Caco-2 (cell line): ENCODE measurements at regions not wholly inside any gene's neighbourhood (a gene's known extent, or its start where the extent isn't known, plus 50 kb on each side); places are given as distances from the start of the nearest gene placed in this dataset.

ENCODE experiments used
- BruUV-seq: library from RNA; stranded (reverse); fragments of 400-500 nt; replicated peaks from 2 replicates; lab custom pipeline; 2021; lab: Mats Ljungman, UMichigan
- CTCF ChIA-PET: fragments of 300-600 bp; sonication (Branson Sonifier 250); formaldehyde crosslinking; loops from one replicate; lab custom pipeline; 2022; ENCODE audit warnings: antibody characterized with exemption; lab: Charles Lee
- POLR2A ChIA-PET: fragments of 300-600 bp; sonication (Branson Sonifier 250); formaldehyde crosslinking; loops from one replicate; lab custom pipeline; 2022; ENCODE audit warnings: antibody characterized with exemption; lab: Charles Lee
- DNase-seq, 2 experiments: peaks; one replicate each; pipeline versions ENCODE4 v3.0.0 to v3.0.0-alpha.2; 2020 to 2022
- H3K27me3 ChIP-seq: replicated peaks from 2 replicates; pipeline ENCODE4 v1.6.0; 2011; ENCODE audit warnings: low read length; ENCODE audit not compliant: control insufficient read depth, insufficient read depth
- H3K36me3 ChIP-seq: 2 replicates; pipeline ENCODE4 v1.5.1; 2011; ENCODE audit warnings: low read length; ENCODE audit not compliant: control insufficient read depth, insufficient read depth
- H3K4me1 ChIP-seq: fragments of 250-450 bp; sonication (Bioruptor Pico); 2 replicates; pipeline ENCODE4 v1.5.1; 2020; ENCODE audit warnings: mild to moderate bottlenecking
- H3K4me3 ChIP-seq: 2 replicates; pipeline ENCODE4 v1.5.1; 2011; ENCODE audit warnings: low read depth, mild to moderate bottlenecking, control low read depth, low read length
- H3K9me3 ChIP-seq: fragments of 250-450 bp; sonication (Bioruptor Pico); 2 replicates; pipeline ENCODE4 v1.5.1; 2020; ENCODE audit warnings: mild to moderate bottlenecking, moderate library complexity
- H3K27ac Mint-ChIP-seq: one replicate; pipeline ENCODE4 v1.8.0; 2022; ENCODE audit warnings: mixed read lengths; ENCODE audit not compliant: unreplicated experiment
- H3K27me3 Mint-ChIP-seq: one replicate; pipeline ENCODE4 v1.8.0; 2022; ENCODE audit warnings: mixed read lengths; ENCODE audit not compliant: insufficient read depth, unreplicated experiment
- H3K36me3 Mint-ChIP-seq: one replicate; pipeline ENCODE4 v1.8.0; 2022; ENCODE audit warnings: mild to moderate bottlenecking, mixed read lengths; ENCODE audit not compliant: insufficient read depth, unreplicated experiment
- H3K4me1 Mint-ChIP-seq: one replicate; pipeline ENCODE4 v1.8.0; 2022; ENCODE audit warnings: low read depth, mixed read lengths; ENCODE audit not compliant: unreplicated experiment
- H3K4me3 Mint-ChIP-seq: one replicate; pipeline ENCODE4 v1.8.0; 2022; ENCODE audit warnings: mild to moderate bottlenecking, moderate library complexity, mixed read lengths; ENCODE audit not compliant: unreplicated experiment
- H3K9me3 Mint-ChIP-seq: one replicate; pipeline ENCODE4 v1.8.0; 2022; ENCODE audit warnings: mixed read lengths; ENCODE audit not compliant: unreplicated experiment
- intact Hi-C: fragments of 100-400 bp; cut with micrococcal nuclease; formaldehyde crosslinking; loops from one replicate; pipeline ENCODE4 v1.10.0; 2022; ENCODE audit not compliant: unreplicated experiment
- TF ChIP-seq, protein P1 (sequence below), 2 experiments: fragments of 200-600 bp in 1 of 2; IDR thresholded peaks; 1 replicate in 1 of 2; 2 replicates in 1 of 2; pipeline versions ENCODE4 v1.5.1 to v1.8.0; 2011 to 2022; ENCODE audit warnings: antibody characterized with exemption in 1 of 2, control low read depth in 1 of 2, inconsistent platforms in 1 of 2, low read depth in 1 of 2, low read length in 1 of 2, mild to moderate bottlenecking in 1 of 2, moderate library complexity in 1 of 2; ENCODE audit not compliant: insufficient read depth in 1 of 2, severe bottlenecking in 1 of 2, unreplicated experiment in 1 of 2

- POLR2A ChIA-PET, result no interaction called here
- Mint-ChIP-seq H3K27me3 (no peaks in the 10 kb centered on the region), H3K27ac (no peak overlapping the region), H3K4me3 (no peak overlapping the region), H3K36me3 (no peaks in the 10 kb centered on the region), H3K4me1 (peaks cover 10% of the 10 kb centered on the region), H3K9me3 (peaks cover 9% of the 10 kb centered on the region)
- BruUV-seq, result no TSS peak
- TF ChIP-seq, protein P1, sequence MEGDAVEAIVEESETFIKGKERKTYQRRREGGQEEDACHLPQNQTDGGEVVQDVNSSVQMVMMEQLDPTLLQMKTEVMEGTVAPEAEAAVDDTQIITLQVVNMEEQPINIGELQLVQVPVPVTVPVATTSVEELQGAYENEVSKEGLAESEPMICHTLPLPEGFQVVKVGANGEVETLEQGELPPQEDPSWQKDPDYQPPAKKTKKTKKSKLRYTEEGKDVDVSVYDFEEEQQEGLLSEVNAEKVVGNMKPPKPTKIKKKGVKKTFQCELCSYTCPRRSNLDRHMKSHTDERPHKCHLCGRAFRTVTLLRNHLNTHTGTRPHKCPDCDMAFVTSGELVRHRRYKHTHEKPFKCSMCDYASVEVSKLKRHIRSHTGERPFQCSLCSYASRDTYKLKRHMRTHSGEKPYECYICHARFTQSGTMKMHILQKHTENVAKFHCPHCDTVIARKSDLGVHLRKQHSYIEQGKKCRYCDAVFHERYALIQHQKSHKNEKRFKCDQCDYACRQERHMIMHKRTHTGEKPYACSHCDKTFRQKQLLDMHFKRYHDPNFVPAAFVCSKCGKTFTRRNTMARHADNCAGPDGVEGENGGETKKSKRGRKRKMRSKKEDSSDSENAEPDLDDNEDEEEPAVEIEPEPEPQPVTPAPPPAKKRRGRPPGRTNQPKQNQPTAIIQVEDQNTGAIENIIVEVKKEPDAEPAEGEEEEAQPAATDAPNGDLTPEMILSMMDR (IDR thresholded peaks at IDR 0.05; ENCODE audit: insufficient read depth in 1 of 2, low read depth in 1 of 2, low read length in 1 of 2, severe bottlenecking in 1 of 2, unreplicated experiment in 1 of 2), result peak; percentile 22 to 31
- H3K36me3 ChIP-seq, result no peaks in the 10 kb centered on the region
- no peaks in the 10 kb centered on the region for H3K9me3 ChIP-seq
- peaks cover 15% of the 10 kb centered on the region for H3K4me1 ChIP-seq
- no peaks in the 10 kb centered on the region for H3K27me3 ChIP-seq
- CTCF ChIA-PET, result no interaction called here
- peak in 1 of 2 experiments; percentile 26 for DNase-seq
- intact Hi-C loops, result loop anchor here (5.0 kb wide), 1 partner anchor 64 kb away; no protein-coding TSS in a partner anchor
- no peak overlapping the region for H3K4me3 ChIP-seq
Measured at GRCh38 chr13:54573186-54573585, 1544.6 kb downstream of the OLFM4 start.

DNA sequence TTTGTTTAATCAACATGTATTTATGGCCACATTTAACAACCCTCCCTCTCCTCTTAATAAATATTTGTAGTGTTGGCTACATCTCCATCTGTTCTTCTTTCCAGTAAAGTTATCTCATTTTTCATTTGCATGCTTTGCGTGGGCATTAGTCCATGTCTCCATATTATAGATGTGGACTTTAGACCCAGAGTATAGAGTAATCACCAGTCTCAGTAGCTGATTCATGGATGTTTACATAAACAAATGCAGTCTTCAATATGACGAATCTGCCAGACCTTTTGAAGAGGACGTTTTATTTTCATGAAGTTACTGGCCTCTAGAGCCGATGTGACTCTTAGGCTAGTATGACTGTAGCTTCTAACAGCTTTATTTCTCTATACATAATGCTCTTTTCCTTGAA lies 1546.2 kb downstream of the OLFM4 start:
- Histone ChIP-seq H3K4me3 (no peak overlapping the region), H3K36me3 (no peaks in the 10 kb centered on the region), H3K27me3 (no peaks in the 10 kb centered on the region), H3K9me3 (no peaks in the 10 kb centered on the region), H3K4me1 (peaks cover 15% of the 10 kb centered on the region)
- no peaks in the 10 kb centered on the region for H3K36me3 Mint-ChIP-seq
- no peak overlapping the region for H3K4me3 Mint-ChIP-seq
- POLR2A ChIA-PET, result no interaction called here
- no TSS peak for BruUV-seq
- no peak overlapping the region for H3K27ac Mint-ChIP-seq
- no peak for DNase-seq
- CTCF ChIA-PET, result no interaction called here
- peaks cover 9% of the 10 kb centered on the region for H3K9me3 Mint-ChIP-seq
- TF ChIP-seq, protein P1 (IDR thresholded peaks at IDR 0.05; ENCODE audit: insufficient read depth in 1 of 2, low read depth in 1 of 2, low read length in 1 of 2, severe bottlenecking in 1 of 2, unreplicated experiment in 1 of 2), result no peak
- H3K27me3 Mint-ChIP-seq, result no peaks in the 10 kb centered on the region
- intact Hi-C loops, result loop anchor here (5.0 kb wide), 1 partner anchor 63 kb away; no protein-coding TSS in a partner anchor
- peaks cover 10% of the 10 kb centered on the region for H3K4me1 Mint-ChIP-seq

GRCh38 chr13:54591540-54591939 lies 1562.9 kb downstream of the OLFM4 start:
- Mint-ChIP-seq H3K9me3 (peaks cover 8% of the 10 kb centered on the region), H3K27ac (no peak overlapping the region), H3K36me3 (peaks cover 11% of the 10 kb centered on the region), H3K4me1 (no peaks in the 10 kb centered on the region), H3K27me3 (no peaks in the 10 kb centered on the region), H3K4me3 (no peak overlapping the region)
- H3K9me3 ChIP-seq, result no peaks in the 10 kb centered on the region
- no peaks in the 10 kb centered on the region for H3K4me1 ChIP-seq
- intact Hi-C loops, result no loop called here
- ChIA-PET POLR2A (no interaction called here), CTCF (no interaction called here)
- no TSS peak for BruUV-seq
- TF ChIP-seq, protein P1 (IDR thresholded peaks at IDR 0.05; ENCODE audit: insufficient read depth in 1 of 2, low read depth in 1 of 2, low read length in 1 of 2, severe bottlenecking in 1 of 2, unreplicated experiment in 1 of 2), result no peak
- no peak overlapping the region for H3K4me3 ChIP-seq
- H3K27me3 ChIP-seq, result no peaks in the 10 kb centered on the region
- no peaks in the 10 kb centered on the region for H3K36me3 ChIP-seq
- DNase-seq, result no peak
